ENCODE measurements at regions not wholly inside any gene's neighbourhood (a gene's known extent, or its start where the extent isn't known, plus 50 kb on each side); places are given as distances from the start of the nearest gene placed in this dataset.

DNA sequence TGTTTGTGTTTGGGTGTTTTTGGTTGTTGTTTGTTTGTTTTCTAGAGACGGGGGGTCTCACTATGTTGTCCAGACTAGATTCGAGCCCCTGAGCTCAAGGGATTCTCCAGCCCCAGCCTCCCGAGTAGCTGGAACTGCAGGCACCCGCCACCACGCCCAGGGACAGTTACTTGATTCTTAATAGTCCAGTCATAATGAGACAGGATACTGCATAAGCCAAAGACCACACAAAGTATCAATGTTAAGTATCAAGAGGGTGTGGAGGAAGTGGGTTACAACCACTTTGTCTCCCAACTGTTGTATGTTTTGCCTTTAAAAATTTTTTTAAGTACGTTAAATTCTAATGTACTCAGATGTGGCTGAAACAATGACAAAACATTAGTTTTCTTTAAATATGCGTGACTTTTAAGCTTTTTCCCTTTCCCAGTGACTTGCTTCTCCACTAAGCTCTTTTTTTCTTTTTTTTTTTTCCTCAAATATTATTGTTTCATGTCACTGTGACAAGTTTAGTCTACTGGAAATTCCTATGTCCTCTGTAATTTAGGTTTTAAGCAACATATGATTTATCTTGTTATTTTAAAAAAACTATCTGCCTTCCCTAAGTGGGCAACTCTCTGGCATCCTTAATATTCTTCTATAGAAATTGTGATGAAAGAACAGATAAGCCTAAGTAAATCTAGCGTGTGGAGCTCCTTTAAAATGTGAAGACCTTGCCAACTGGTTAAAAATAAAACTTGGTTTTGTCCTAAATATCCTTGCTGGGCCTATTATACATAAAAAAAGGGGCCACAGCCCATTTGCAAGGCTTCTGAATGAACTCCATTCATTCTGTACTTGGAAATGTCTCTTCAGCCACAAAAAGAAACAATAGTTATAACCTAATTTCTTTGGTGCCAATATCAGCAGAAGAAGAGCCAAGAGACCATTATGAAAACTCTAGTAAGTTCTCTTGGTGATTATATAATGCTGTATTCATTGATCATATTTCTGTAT, 56.2 kb upstream of the DPH5 start:
- no peak for DNase-seq

GRCh38 chr1:101080859-101081258, 55.3 kb upstream of the DPH5 start:
- no peak for DNase-seq

DNA sequence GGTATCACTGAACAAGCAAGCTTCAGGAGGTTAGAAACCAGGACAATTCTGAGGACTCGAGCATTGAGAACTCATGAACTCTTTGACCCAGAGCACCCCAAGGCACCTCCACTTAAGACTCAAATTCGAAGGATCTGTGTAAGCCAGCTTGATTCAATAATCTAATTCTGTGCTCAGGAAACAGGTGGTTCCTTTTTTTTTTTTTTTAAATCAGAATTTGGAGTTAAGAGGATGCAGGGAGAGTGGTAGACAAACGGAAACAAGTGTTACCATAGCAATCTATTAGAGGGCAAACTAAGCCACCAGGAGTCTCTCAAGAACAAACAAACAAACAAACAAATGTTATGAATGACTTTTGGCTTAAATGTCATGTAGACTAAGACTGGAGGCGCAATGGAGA, 53.8 kb upstream of the DPH5 start:
- DNase-seq, result no peak

- no peak for DNase-seq
These were observed 52.3 kb upstream of the DPH5 start for GRCh38 chr1:101077849-101078248.

DNA sequence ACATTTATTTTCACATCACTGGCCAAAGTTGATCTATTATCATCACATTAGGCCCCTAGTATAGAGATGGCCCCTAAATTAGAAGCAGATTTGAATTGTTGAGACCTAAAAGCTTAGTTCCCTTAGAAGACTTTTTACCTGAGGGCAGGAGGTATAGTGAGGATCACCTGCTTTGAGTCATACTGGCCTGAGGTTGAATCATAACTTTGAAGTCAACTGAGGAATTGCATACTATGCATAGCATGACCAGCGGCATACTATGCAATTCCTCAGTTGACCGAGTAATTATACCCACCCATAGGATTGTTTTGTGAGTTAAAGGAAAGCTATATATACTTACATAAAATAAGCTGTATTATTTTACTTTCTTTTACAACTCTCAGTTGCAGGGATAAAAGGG, 50.3 kb upstream of the DPH5 start:
- no peak for DNase-seq
